ENCODE measurements at regions not wholly inside any gene's neighbourhood (a gene's known extent, or its start where the extent isn't known, plus 50 kb on each side); places are given as distances from the start of the nearest gene placed in this dataset.

DNA sequence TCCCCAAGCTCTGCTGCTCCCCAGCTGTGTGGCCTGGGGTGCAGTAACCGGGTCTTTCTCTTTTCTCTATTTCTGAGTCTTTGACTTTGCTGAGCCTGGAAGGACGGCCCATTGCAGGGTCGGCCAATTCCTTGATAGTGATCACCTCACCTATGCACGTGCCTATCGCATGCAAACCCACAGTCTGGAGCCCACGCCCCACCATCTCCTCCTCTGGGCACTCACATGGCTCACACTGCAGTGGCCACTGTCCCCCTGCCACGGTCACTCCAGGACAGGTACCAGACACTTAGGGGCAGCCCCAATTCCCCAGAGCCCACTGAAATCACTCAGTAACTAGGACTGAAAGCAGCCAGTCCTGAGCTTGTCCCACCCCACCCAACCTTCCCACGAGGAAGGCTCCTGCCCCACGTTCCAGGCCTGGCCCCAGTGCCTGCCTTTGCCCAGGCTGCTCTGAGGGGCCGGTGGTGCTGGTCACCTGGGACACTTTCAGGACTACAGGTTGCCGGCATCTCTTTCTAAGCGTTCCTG lies 137.6 kb downstream of the TEX29 start:
- TF ChIP-seq, protein P1, sequence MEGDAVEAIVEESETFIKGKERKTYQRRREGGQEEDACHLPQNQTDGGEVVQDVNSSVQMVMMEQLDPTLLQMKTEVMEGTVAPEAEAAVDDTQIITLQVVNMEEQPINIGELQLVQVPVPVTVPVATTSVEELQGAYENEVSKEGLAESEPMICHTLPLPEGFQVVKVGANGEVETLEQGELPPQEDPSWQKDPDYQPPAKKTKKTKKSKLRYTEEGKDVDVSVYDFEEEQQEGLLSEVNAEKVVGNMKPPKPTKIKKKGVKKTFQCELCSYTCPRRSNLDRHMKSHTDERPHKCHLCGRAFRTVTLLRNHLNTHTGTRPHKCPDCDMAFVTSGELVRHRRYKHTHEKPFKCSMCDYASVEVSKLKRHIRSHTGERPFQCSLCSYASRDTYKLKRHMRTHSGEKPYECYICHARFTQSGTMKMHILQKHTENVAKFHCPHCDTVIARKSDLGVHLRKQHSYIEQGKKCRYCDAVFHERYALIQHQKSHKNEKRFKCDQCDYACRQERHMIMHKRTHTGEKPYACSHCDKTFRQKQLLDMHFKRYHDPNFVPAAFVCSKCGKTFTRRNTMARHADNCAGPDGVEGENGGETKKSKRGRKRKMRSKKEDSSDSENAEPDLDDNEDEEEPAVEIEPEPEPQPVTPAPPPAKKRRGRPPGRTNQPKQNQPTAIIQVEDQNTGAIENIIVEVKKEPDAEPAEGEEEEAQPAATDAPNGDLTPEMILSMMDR (IDR thresholded peaks at IDR 0.05; ENCODE audit: low read length) = no peak
- TF ChIP-seq EZH2 (optimal IDR thresholded peaks at IDR 0.05; ENCODE audit: low read depth, low read length) = no peak
